A549 (cell line): ENCODE measurements at regions not wholly inside any gene's neighbourhood (a gene's known extent, or its start where the extent isn't known, plus 50 kb on each side); places are given as distances from the start of the nearest gene placed in this dataset.

Source experiments
- ATAC-seq, 2 experiments: fragments of 200-7000 bp in 1 of 2; fragments of >200 bp in 1 of 2; cut with Nextera tagmentation in 1 of 2; cut with Tn5 transposase in 1 of 2; 3 replicates each; pipeline versions ENCODE4 v1.8.0 to v1.9.1; 2018 to 2020; ENCODE audit warnings: mild to moderate bottlenecking in 1 of 2, moderate library complexity in 1 of 2
- CTCF ChIA-PET: fragments of 300-600 bp; sonication (Branson Sonifier 250); formaldehyde crosslinking; extraction: SDS; loops from one replicate; lab custom pipeline; 2021; ENCODE audit warnings: antibody characterized with exemption, inconsistent platforms; lab: Yijun Ruan, JAX
- POLR2A ChIA-PET: fragments of 350-600 bp; formaldehyde crosslinking; extraction: SDS; loops from one replicate; lab custom pipeline; 2021; ENCODE audit warnings: antibody characterized with exemption, inconsistent platforms; lab: Yijun Ruan, JAX
- DNase-seq, 2 experiments: peaks; one replicate each; pipeline versions ENCODE4 v3.0.0 to v3.0.0-alpha.2; 2011 to 2016; ENCODE audit warnings: low read depth in 1 of 2, low spot score in 1 of 2
- FAIRE-seq: peaks from 2 replicates; lab custom pipeline; 2011; peaks lifted over from hg19 to GRCh38; lab: Jason Lieb, UNC
- H3K27ac ChIP-seq, 2 experiments: fragments of >200 bp; sonication (Bioruptor Twin); formaldehyde crosslinking; 3 replicates each; pipeline ENCODE4 v1.5.1; 2016 to 2017
- H3K4me1 ChIP-seq: fragments of >200 bp; sonication (Bioruptor Twin); formaldehyde crosslinking; 3 replicates; pipeline ENCODE4 v1.6.1; 2016
- H3K4me2 ChIP-seq: fragments of >200 bp; sonication (Bioruptor Twin); formaldehyde crosslinking; 3 replicates; pipeline ENCODE4 v1.6.1; 2016
- H3K4me3 ChIP-seq: fragments of >200 bp; sonication (Bioruptor Twin); formaldehyde crosslinking; 3 replicates; pipeline ENCODE4 v1.5.1; 2016
- H3K9me3 ChIP-seq: fragments of >200 bp; sonication (Bioruptor Twin); formaldehyde crosslinking; 3 replicates; pipeline ENCODE4 v1.6.1; 2016
- BCL3 ChIP-seq: fragments of >200 bp; sonication (Bioruptor Twin); formaldehyde crosslinking; IDR thresholded peaks from 3 replicates; pipeline ENCODE4 v1.6.1; 2016
- CBX2 ChIP-seq: fragments of 200-600 bp; sonication (generic); IDR thresholded peaks from 2 replicates; pipeline ENCODE4 v1.6.1; 2016; ENCODE audit warnings: low read depth, mild to moderate bottlenecking, borderline replicate concordance
- CEBPB ChIP-seq, 2 experiments: fragments of >200 bp in 1 of 2; sonication (Bioruptor Twin) in 1 of 2; formaldehyde crosslinking in 1 of 2; IDR thresholded peaks; 2 replicates each; pipeline ENCODE4 v1.6.1; 2012 to 2016
- CHD2 ChIP-seq: fragments of 150-350 bp; IDR thresholded peaks from 2 replicates; pipeline ENCODE4 v1.6.1; 2014; ENCODE audit warnings: low read length; ENCODE audit not compliant: partially characterized antibody
- CHD4 ChIP-seq: fragments of 200-600 bp; sonication (generic); IDR thresholded peaks from 2 replicates; pipeline ENCODE4 v1.6.1; 2016; ENCODE audit warnings: antibody characterized with exemption, mild to moderate bottlenecking, borderline replicate concordance
- EHF ChIP-seq: fragments of 250-450 bp; sonication (Bioruptor Pico); IDR thresholded peaks from 2 replicates; pipeline ENCODE4 v1.5.0; 2020; ENCODE audit warnings: mild to moderate bottlenecking
- EHMT2 ChIP-seq: fragments of 200-600 bp; sonication (generic); IDR thresholded peaks from 2 replicates; pipeline ENCODE4 v1.6.1; 2016; ENCODE audit warnings: antibody characterized with exemption, low read depth, mild to moderate bottlenecking, moderate library complexity
- ELK1 ChIP-seq: fragments of 150-350 bp; IDR thresholded peaks from 2 replicates; pipeline ENCODE4 v1.6.1; 2014; ENCODE audit warnings: low read depth, mild to moderate bottlenecking, low read length
- FOSL2 ChIP-seq, 2 experiments: fragments of 450-650 bp in 1 of 2; fragments of >200 bp in 1 of 2; sonication (Bioruptor Twin) in 1 of 2; formaldehyde crosslinking; IDR thresholded peaks; 2 replicates each; pipeline versions ENCODE4 v1.5.0 to v1.6.1; 2016 to 2020; ENCODE audit warnings: mild to moderate bottlenecking in 1 of 2, moderate library complexity in 1 of 2
- GATA3 ChIP-seq: IDR thresholded peaks from 2 replicates; pipeline ENCODE4 v1.6.1; 2012; ENCODE audit warnings: borderline replicate concordance
- HDAC2 ChIP-seq: fragments of 200-600 bp; sonication (generic); IDR thresholded peaks from 2 replicates; pipeline ENCODE4 v1.6.1; 2016
- HES2 ChIP-seq: fragments of >200 bp; sonication (Bioruptor Twin); formaldehyde crosslinking; IDR thresholded peaks from 2 replicates; pipeline ENCODE4 v1.6.1; 2016
- HEYL ChIP-seq: fragments of 250-450 bp; sonication (Bioruptor Pico); IDR thresholded peaks from 2 replicates; pipeline ENCODE4 v1.8.0; 2021; ENCODE audit warnings: mild to moderate bottlenecking, moderate library complexity
- HOXB13 ChIP-seq: fragments of 250-450 bp; sonication (Bioruptor Pico); IDR thresholded peaks from 2 replicates; pipeline ENCODE4 v1.5.0; 2020; ENCODE audit warnings: low read depth, mild to moderate bottlenecking, moderate library complexity
- HOXB5 ChIP-seq: fragments of 250-450 bp; sonication (Bioruptor Pico); IDR thresholded peaks from 2 replicates; pipeline ENCODE4 v1.5.0; 2020; ENCODE audit warnings: mild to moderate bottlenecking, moderate library complexity
- JUNB ChIP-seq: fragments of >200 bp; sonication (Bioruptor Twin); formaldehyde crosslinking; IDR thresholded peaks from 2 replicates; pipeline ENCODE4 v1.6.1; 2016
- KDM1A ChIP-seq: fragments of 200-600 bp; sonication (generic); IDR thresholded peaks from 2 replicates; pipeline ENCODE4 v1.6.1; 2016; ENCODE audit warnings: low read depth, mild to moderate bottlenecking
- MAX ChIP-seq: IDR thresholded peaks from 2 replicates; pipeline ENCODE4 v1.6.1; 2012
- MYC ChIP-seq: IDR thresholded peaks from 2 replicates; pipeline ENCODE4 v1.6.1; 2012; ENCODE audit warnings: mild to moderate bottlenecking, inconsistent platforms, low read length, improper control_type of control experiment, borderline replicate concordance
- NPAS2 ChIP-seq: fragments of 250-450 bp; sonication (Bioruptor Pico); IDR thresholded peaks from 2 replicates; pipeline ENCODE4 v1.8.0; 2022; ENCODE audit warnings: mild to moderate bottlenecking, moderate library complexity, borderline replicate concordance
- PBX3 ChIP-seq: IDR thresholded peaks from 2 replicates; pipeline ENCODE4 v1.6.1; 2012
- PHF8 ChIP-seq: fragments of 200-600 bp; sonication (generic); IDR thresholded peaks from 2 replicates; pipeline ENCODE4 v1.6.1; 2016; ENCODE audit warnings: low read depth, mild to moderate bottlenecking, antibody characterized with exemption, moderate library complexity, borderline replicate concordance
- RAD21 ChIP-seq, 2 experiments: fragments of >200 bp in 1 of 2; sonication (Bioruptor Twin) in 1 of 2; formaldehyde crosslinking in 1 of 2; IDR thresholded peaks in 1 of 2; conservative IDR thresholded peaks in 1 of 2; 2 replicates in 1 of 2; 3 replicates in 1 of 2; pipeline ENCODE4 v1.6.1; 2012 to 2018; ENCODE audit warnings: inconsistent platforms in 1 of 2
- RARB ChIP-seq: fragments of 250-450 bp; sonication (Bioruptor Pico); IDR thresholded peaks from 2 replicates; pipeline ENCODE4 v1.8.0; 2021; ENCODE audit warnings: mild to moderate bottlenecking, moderate library complexity
- RCOR1 ChIP-seq: fragments of 150-350 bp; IDR thresholded peaks from 2 replicates; pipeline ENCODE4 v1.6.1; 2014; ENCODE audit warnings: antibody characterized with exemption, low read length, low read depth
- SREBF2 ChIP-seq: fragments of 450-650 bp; IDR thresholded peaks from 2 replicates; pipeline ENCODE4 v1.6.1; 2014; ENCODE audit warnings: mild to moderate bottlenecking, moderate library complexity
- TFCP2L1 ChIP-seq: fragments of 250-450 bp; sonication (Bioruptor Pico); IDR thresholded peaks from 2 replicates; pipeline ENCODE4 v1.5.0; 2021; ENCODE audit warnings: mild to moderate bottlenecking
- USF2 ChIP-seq: fragments of 450-650 bp; IDR thresholded peaks from 2 replicates; pipeline ENCODE4 v1.6.1; 2014; ENCODE audit warnings: antibody characterized with exemption
- ZNF302 ChIP-seq: fragments of 250-450 bp; sonication (Bioruptor Pico); IDR thresholded peaks from 2 replicates; pipeline ENCODE4 v1.9.0; 2021; ENCODE audit warnings: inconsistent platforms, mild to moderate bottlenecking, moderate library complexity
- ZSCAN20 ChIP-seq: fragments of 250-450 bp; sonication (Bioruptor Pico); IDR thresholded peaks from 2 replicates; pipeline ENCODE4 v1.8.0; 2022; ENCODE audit warnings: mild to moderate bottlenecking, moderate library complexity
- WGBS: methylation state at CpG from one replicate; pipeline ENCODE4 v1.1.6; 2017; ENCODE audit errors: missing lambda C conversion rate; 5-methylcytosine and 5-hydroxymethylcytosine counted together

GRCh38 chr4:132998585-132999230 is 150.4 kb upstream of the PCDH10 start:
- no peaks in the 10 kb centered on the region for H3K4me1 ChIP-seq
- 13% methylated on average over 2 of the region's 2 CpGs for WGBS
- no peak for FAIRE-seq
- DNase-seq, result no peak
- no peak overlapping the region for H3K27ac ChIP-seq
- TF ChIP-seq TFCP2L1 (CRISPR knock-in tag), result no peak
- no peak for TF ChIP-seq MYC
- TF ChIP-seq ELK1, result no peak
- TF ChIP-seq HEYL (CRISPR knock-in tag), result no peak
- H3K4me3 ChIP-seq, result no peak overlapping the region
- POLR2A ChIA-PET, result no interaction called here
- H3K9me3 ChIP-seq, result no peaks in the 10 kb centered on the region
- no peak overlapping the region for H3K4me2 ChIP-seq
- ATAC-seq, result no peak
- CTCF ChIA-PET, result no interaction called here

- Histone ChIP-seq H3K9me3 (no peaks in the 10 kb centered on the region), H3K4me3 (no peak overlapping the region), H3K4me2 (no peak overlapping the region), H3K4me1 (no peaks in the 10 kb centered on the region), H3K27ac (no peak overlapping the region)
- WGBS, result 16% methylated on average over 3 of the region's 3 CpGs
- CTCF ChIA-PET, result no interaction called here
- POLR2A ChIA-PET, result no interaction called here
- no peak for FAIRE-seq
- ATAC-seq, result no peak
- no peak for DNase-seq
- TF ChIP-seq BCL3, result no peak
- no peak for TF ChIP-seq MAX
- no peak for TF ChIP-seq CEBPB (IDR thresholded peaks at IDR 0.05)
- no peak for TF ChIP-seq ZNF302 (CRISPR knock-in tag)
- no peak for TF ChIP-seq EHF (CRISPR knock-in tag)
- TF ChIP-seq HOXB5 (CRISPR knock-in tag), result no peak
- TF ChIP-seq ZSCAN20 (CRISPR knock-in tag), result no peak
- no peak for TF ChIP-seq JUNB
- TF ChIP-seq KDM1A, result no peak
- TF ChIP-seq EHMT2, result no peak
- no peak for TF ChIP-seq TFCP2L1 (CRISPR knock-in tag)
- no peak for TF ChIP-seq SREBF2
- no peak for TF ChIP-seq PBX3
- TF ChIP-seq HOXB13, result no peak
Measured at GRCh38 chr4:133000012-133000411, 149.1 kb upstream of the PCDH10 start.

- ATAC-seq (no peak), FAIRE-seq (no peak), DNase-seq (no peak)
- no peaks in the 10 kb centered on the region for H3K4me1 ChIP-seq
- H3K27ac ChIP-seq, result no peak overlapping the region
- ChIA-PET POLR2A (no interaction called here), CTCF (no interaction called here)
- H3K4me3 ChIP-seq, result no peak overlapping the region
- WGBS, result 77% methylated on average over 6 of the region's 6 CpGs
- H3K4me2 ChIP-seq, result no peak overlapping the region
- H3K9me3 ChIP-seq, result no peaks in the 10 kb centered on the region
- no peak for TF ChIP-seq GATA3
- TF ChIP-seq CBX2, result no peak
- TF ChIP-seq FOSL2 (IDR thresholded peaks at IDR 0.05), result no peak
- no peak for TF ChIP-seq FOSL2 (CRISPR knock-in tag; IDR thresholded peaks at IDR 0.05)
- TF ChIP-seq HDAC2, result no peak
- no peak for TF ChIP-seq TFCP2L1 (CRISPR knock-in tag)
- no peak for TF ChIP-seq RCOR1
- no peak for TF ChIP-seq HOXB5 (CRISPR knock-in tag)
- no peak for TF ChIP-seq USF2
- no peak for TF ChIP-seq KDM1A
- no peak for TF ChIP-seq EHMT2
- no peak for TF ChIP-seq NPAS2
- no peak for TF ChIP-seq CHD2
- TF ChIP-seq PHF8, result no peak
- no peak for TF ChIP-seq MAX
- TF ChIP-seq RARB (CRISPR knock-in tag), result no peak
- TF ChIP-seq CHD4, result no peak
- no peak for TF ChIP-seq RAD21 (conservative IDR thresholded peaks at IDR 0.05 in 1 of 2, IDR thresholded peaks at IDR 0.05 in 1 of 2)
- no peak for TF ChIP-seq HES2
Measured at GRCh38 chr4:133003169-133003568, 145.9 kb upstream of the PCDH10 start.
